ENCODE measurements at regions not wholly inside any gene's neighbourhood (a gene's known extent, or its start where the extent isn't known, plus 50 kb on each side); places are given as distances from the start of the nearest gene placed in this dataset.
"Not testable (repeated sequence)": the region's sequence is repeated elsewhere in the genome, so short reads cannot be mapped to it uniquely, and the experiment has no call there.

DNA sequence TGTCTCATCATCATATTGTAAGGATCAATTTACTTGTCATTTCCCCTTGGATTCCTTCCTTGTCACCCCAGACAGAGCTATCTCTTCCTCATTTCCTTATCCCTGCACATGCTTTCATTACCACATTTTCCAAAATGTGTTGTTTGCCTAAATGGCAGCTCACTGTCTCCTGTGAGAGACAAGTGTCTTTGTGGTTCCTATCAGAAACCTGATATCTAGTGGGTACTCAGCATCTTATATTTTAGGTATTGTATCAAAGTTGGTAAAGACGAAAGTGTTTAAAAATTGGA, 896.0 kb upstream of the PIK3C3 start:
- no peaks in the 10 kb centered on the region for H3K36me3 ChIP-seq (ENCODE audit: low read depth, missing control alignments)
- TF ChIP-seq POLR2A (IDR thresholded peaks at IDR 0.05), result no peak
- TF ChIP-seq, protein P1, sequence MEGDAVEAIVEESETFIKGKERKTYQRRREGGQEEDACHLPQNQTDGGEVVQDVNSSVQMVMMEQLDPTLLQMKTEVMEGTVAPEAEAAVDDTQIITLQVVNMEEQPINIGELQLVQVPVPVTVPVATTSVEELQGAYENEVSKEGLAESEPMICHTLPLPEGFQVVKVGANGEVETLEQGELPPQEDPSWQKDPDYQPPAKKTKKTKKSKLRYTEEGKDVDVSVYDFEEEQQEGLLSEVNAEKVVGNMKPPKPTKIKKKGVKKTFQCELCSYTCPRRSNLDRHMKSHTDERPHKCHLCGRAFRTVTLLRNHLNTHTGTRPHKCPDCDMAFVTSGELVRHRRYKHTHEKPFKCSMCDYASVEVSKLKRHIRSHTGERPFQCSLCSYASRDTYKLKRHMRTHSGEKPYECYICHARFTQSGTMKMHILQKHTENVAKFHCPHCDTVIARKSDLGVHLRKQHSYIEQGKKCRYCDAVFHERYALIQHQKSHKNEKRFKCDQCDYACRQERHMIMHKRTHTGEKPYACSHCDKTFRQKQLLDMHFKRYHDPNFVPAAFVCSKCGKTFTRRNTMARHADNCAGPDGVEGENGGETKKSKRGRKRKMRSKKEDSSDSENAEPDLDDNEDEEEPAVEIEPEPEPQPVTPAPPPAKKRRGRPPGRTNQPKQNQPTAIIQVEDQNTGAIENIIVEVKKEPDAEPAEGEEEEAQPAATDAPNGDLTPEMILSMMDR (IDR thresholded peaks at IDR 0.05), result no peak
- H3K27ac ChIP-seq, result no peak overlapping the region
- no peak for DNase-seq
- 70 to 83% methylated on average over 1 of the region's 1 CpG for WGBS, 2 donors
- H3K4me3 ChIP-seq, result no peak overlapping the region
- no peaks in the 10 kb centered on the region for H3K4me1 ChIP-seq
- intact Hi-C loops (cut with DNase I; ENCODE audit: low total_unique reads), result no loop called here
- H3K27me3 ChIP-seq, result no peaks in the 10 kb centered on the region
- H3K9me3 ChIP-seq, result no peaks in the 10 kb centered on the region

DNA sequence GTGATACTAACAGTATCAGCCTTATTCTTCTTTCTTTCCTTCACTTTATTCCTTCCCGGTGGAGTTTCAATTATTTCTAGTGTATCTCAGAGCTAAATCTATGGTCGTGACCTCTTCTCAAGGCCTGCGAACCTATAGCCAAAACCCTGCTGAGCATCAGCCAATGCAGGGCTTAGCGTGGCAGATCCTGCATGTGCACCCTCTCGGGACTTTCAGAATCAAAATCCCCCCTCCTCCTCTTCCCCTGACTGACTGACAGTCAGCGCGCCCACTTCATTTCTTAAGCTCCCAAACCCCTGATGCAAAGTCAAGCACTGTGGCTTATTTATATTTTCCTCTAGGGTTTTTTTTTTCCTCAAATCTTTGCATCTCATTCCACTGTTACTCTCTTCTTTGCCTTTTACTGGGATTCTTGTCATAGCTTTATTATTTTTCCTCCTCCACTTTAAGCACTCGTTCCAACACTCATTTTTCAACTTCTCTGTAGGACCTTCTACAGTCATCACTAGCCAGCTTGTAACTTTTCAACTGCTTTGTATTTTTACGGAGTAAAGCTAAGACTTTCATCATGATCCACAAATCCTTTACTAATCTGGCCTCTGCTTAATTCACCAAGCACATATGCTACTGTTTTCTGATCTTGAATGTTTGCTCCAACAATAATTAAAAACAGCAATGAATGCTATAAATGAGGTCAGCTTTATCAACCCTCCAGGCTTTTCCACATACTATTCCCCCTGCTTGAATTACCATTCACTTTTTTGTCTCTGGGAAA, 896.5 kb upstream of the PIK3C3 start:
- Histone ChIP-seq H3K27ac (no peak overlapping the region), H3K4me1 (no peaks in the 10 kb centered on the region), H3K36me3 (ENCODE audit: low read depth, missing control alignments) (no peaks in the 10 kb centered on the region), H3K9me3 (no peaks in the 10 kb centered on the region), H3K4me3 (no peak overlapping the region), H3K27me3 (no peaks in the 10 kb centered on the region)
- no peak for DNase-seq
- 84 to 88% methylated on average over 9 of the region's 9 CpGs for WGBS, 2 donors
- no peak for TF ChIP-seq POLR2A (IDR thresholded peaks at IDR 0.05)
- TF ChIP-seq, protein P1 (IDR thresholded peaks at IDR 0.05), result no peak
- intact Hi-C loops (cut with DNase I; ENCODE audit: low total_unique reads), result no loop called here

DNA sequence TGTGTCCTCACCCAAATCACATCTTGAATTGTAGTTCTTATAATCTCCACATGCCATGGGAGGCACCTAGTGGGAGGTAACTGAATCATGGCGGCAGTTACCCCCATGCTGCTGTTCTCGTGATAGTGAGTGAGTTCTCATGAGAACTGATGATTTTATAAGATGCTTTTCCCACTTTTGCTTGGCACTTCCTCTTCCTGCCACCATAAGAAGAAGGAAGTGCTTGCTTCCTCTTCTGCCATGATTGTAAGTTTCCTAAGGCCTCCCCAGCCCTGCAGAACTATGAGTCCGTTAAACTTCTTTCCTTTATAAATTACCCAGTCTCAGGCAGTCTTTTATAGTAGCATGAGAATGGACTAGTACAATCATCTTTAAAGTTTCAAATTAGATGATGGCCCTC, 902.4 kb upstream of the PIK3C3 start:
- DNase-seq, result no peak

DNA sequence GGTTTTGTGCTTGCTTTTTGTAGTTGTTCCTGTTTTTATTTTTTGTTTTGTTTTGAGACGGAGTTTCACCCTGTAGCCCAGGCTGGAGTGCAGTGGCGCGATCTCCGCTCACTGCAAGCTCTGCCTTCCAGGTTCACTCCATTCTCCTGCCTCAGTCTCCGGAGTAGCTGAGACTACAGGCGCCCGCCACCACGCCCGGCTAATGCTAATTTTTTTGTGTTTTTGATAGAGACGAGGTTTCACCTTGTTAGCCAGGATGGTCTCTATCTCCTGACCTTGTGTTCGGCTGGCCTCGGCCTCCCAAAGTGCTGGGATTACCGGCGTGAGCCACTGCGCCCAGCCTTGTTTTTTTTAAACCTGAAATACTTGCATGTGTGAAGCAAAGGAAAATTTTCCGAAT, 908.8 kb upstream of the PIK3C3 start:
- H3K36me3 ChIP-seq (ENCODE audit: low read depth, missing control alignments); H3K4me3 ChIP-seq; H3K9me3 ChIP-seq; DNase-seq; H3K27ac ChIP-seq; intact Hi-C loops (cut with DNase I; ENCODE audit: low total_unique reads); H3K4me1 ChIP-seq; H3K27me3 ChIP-seq: not testable (repeated sequence)
- 70 to 84% methylated on average over 16 of the region's 16 CpGs for WGBS, 2 donors

More for the DNA sequence above, 902.4 kb upstream of the PIK3C3 start:
- Histone ChIP-seq H3K27me3 (no peaks in the 10 kb centered on the region), H3K4me3 (no peak overlapping the region), H3K27ac (no peak overlapping the region), H3K36me3 (ENCODE audit: low read depth, missing control alignments) (no peaks in the 10 kb centered on the region), H3K4me1 (no peaks in the 10 kb centered on the region), H3K9me3 (no peaks in the 10 kb centered on the region)
- TF ChIP-seq POLR2A (IDR thresholded peaks at IDR 0.05), result no peak
- TF ChIP-seq, protein P1 (IDR thresholded peaks at IDR 0.05), result no peak
- 93 to 100% methylated on average over 3 of the region's 3 CpGs for WGBS, 2 donors
- intact Hi-C loops (cut with DNase I; ENCODE audit: low total_unique reads), result no loop called here

DNA sequence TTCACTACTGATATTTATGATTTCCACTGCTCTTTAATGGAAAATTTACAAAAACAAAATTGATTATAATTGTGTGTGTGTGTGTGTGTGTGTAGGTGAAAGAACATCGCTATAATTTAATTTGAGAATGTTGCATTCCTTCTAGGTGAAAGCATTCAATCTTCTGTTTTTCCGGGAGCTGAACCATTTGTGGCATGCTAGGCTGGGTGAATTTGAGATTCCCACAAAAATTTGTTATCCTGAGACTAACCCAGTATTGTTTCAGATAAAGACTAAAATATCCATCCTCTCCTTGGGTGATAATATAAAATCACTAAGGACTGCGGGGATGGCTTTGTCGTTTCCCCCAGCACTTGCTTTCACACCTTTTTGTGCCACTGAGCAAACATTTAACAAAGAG, 911.2 kb upstream of the PIK3C3 start:
- Histone ChIP-seq H3K4me1 (no peaks in the 10 kb centered on the region), H3K27ac (no peak overlapping the region), H3K36me3 (ENCODE audit: low read depth, missing control alignments) (no peaks in the 10 kb centered on the region), H3K27me3 (no peaks in the 10 kb centered on the region), H3K4me3 (no peak overlapping the region), H3K9me3 (no peaks in the 10 kb centered on the region)
- TF ChIP-seq POLR2A (IDR thresholded peaks at IDR 0.05), result no peak
- TF ChIP-seq, protein P1 (IDR thresholded peaks at IDR 0.05), result no peak
- 87 to 94% methylated on average over 4 of the region's 4 CpGs for WGBS, 2 donors
- intact Hi-C loops (cut with DNase I; ENCODE audit: low total_unique reads), result no loop called here
- no peak for DNase-seq

Data from testis (tissue), 2 donors.